MM.1S (cell line): ENCODE measurements at regions not wholly inside any gene's neighbourhood (a gene's known extent, or its start where the extent isn't known, plus 50 kb on each side); places are given as distances from the start of the nearest gene placed in this dataset.

Source experiments
- DNase-seq: peaks from one replicate; pipeline ENCODE4 v3.0.0-alpha.2; 2015
- H2AFZ ChIP-seq: fragments of 300-600 bp; sonication (generic); 2 replicates; pipeline ENCODE4 v1.6.0; 2016; ENCODE audit warnings: antibody characterized with exemption, low read length
- H3F3A ChIP-seq: fragments of 300-600 bp; sonication (generic); 2 replicates; pipeline ENCODE4 v1.6.1; 2016; ENCODE audit warnings: mild to moderate bottlenecking, antibody characterized with exemption, low read length, moderate library complexity, mixed read lengths; ENCODE audit not compliant: insufficient read depth
- H3K27ac ChIP-seq: fragments of 300-600 bp; sonication (generic); 2 replicates; pipeline ENCODE4 v1.5.1; 2016; ENCODE audit warnings: mild to moderate bottlenecking, low read length
- H3K27me3 ChIP-seq: fragments of 300-600 bp; sonication (generic); replicated peaks from 2 replicates; pipeline ENCODE4 v1.6.0; 2016; ENCODE audit warnings: low read length; ENCODE audit not compliant: insufficient read depth
- H3K36me3 ChIP-seq: fragments of 300-600 bp; sonication (generic); replicated peaks from 2 replicates; pipeline ENCODE4 v1.6.1; 2016; ENCODE audit warnings: mild to moderate bottlenecking, low read length, mixed read lengths; ENCODE audit not compliant: insufficient read depth
- H3K4me1 ChIP-seq: fragments of 300-600 bp; sonication (generic); 2 replicates; pipeline ENCODE4 v1.6.1; 2016; ENCODE audit warnings: low read length, mixed read lengths
- H3K4me2 ChIP-seq: fragments of 300-600 bp; sonication (generic); 2 replicates; pipeline ENCODE4 v1.6.0; 2016; ENCODE audit warnings: low read depth, low read length
- H3K4me3 ChIP-seq: fragments of 300-600 bp; sonication (generic); 2 replicates; pipeline ENCODE4 v1.5.1; 2016; ENCODE audit warnings: low read length, mixed read lengths
- H3K79me2 ChIP-seq: fragments of 300-600 bp; sonication (generic); 2 replicates; pipeline ENCODE4 v1.6.1; 2016; ENCODE audit warnings: mixed run types, low read length, mixed read lengths
- H3K9ac ChIP-seq: fragments of 300-600 bp; sonication (generic); 2 replicates; pipeline ENCODE4 v1.6.1; 2016; ENCODE audit warnings: low read length, mixed read lengths
- H3K9me2 ChIP-seq: fragments of 300-600 bp; sonication (generic); replicated peaks from 2 replicates; pipeline ENCODE4 v1.6.1; 2016; ENCODE audit warnings: mild to moderate bottlenecking, low read length, mixed read lengths; ENCODE audit not compliant: insufficient read depth
- H3K9me3 ChIP-seq: fragments of 300-600 bp; sonication (generic); replicated peaks from 2 replicates; pipeline ENCODE4 v1.6.1; 2016; ENCODE audit warnings: mild to moderate bottlenecking, low read length, mixed read lengths; ENCODE audit not compliant: insufficient read depth
- H4K20me1 ChIP-seq: fragments of 300-600 bp; sonication (generic); 2 replicates; pipeline ENCODE4 v1.6.1; 2016; ENCODE audit warnings: mild to moderate bottlenecking, low read length, moderate library complexity, mixed read lengths; ENCODE audit not compliant: insufficient read depth
- CTCF ChIP-seq: fragments of 300-600 bp; sonication (generic); IDR thresholded peaks from 2 replicates; pipeline ENCODE4 v1.5.1; 2016; ENCODE audit warnings: antibody characterized with exemption, low read length, mixed read lengths
- EZH2 ChIP-seq: fragments of 300-600 bp; sonication (generic); optimal IDR thresholded peaks from 2 replicates; pipeline ENCODE3; 2017; ENCODE audit warnings: low read depth, mild to moderate bottlenecking, antibody characterized with exemption, low read length, mixed read lengths
- EZH2phosphoT487 ChIP-seq: fragments of 300-600 bp; sonication (generic); IDR thresholded peaks from 2 replicates; pipeline ENCODE4 v1.6.1; 2018; ENCODE audit warnings: antibody characterized with exemption, low read length

GRCh38 chr18:42611134-42611533 lies 504.4 kb downstream of the RIT2 start:
- Histone ChIP-seq H3K9me3 (no peaks in the 10 kb centered on the region), H3K27ac (no peak overlapping the region)

GRCh38 chr18:42614619-42615293 lies 500.7 kb downstream of the RIT2 start:
- H3K36me3 ChIP-seq = no peaks in the 10 kb centered on the region
- no peak overlapping the region for H3K9ac ChIP-seq
- H3K79me2 ChIP-seq = no peaks in the 10 kb centered on the region
- H3K9me3 ChIP-seq = no peaks in the 10 kb centered on the region
- H3K4me2 ChIP-seq = no peak overlapping the region
- H4K20me1 ChIP-seq = no peaks in the 10 kb centered on the region
- H3K4me1 ChIP-seq = no peaks in the 10 kb centered on the region
- no peaks in the 10 kb centered on the region for H3K9me2 ChIP-seq
- DNase-seq = no peak
- H3K27ac ChIP-seq = no peak overlapping the region
- H2AFZ ChIP-seq = no peak overlapping the region
- no peaks in the 10 kb centered on the region for H3K27me3 ChIP-seq
- H3K4me3 ChIP-seq = no peak overlapping the region
- H3F3A ChIP-seq = no peaks in the 10 kb centered on the region
- no peak for TF ChIP-seq EZH2phosphoT487
- TF ChIP-seq EZH2 = no peak
- no peak for TF ChIP-seq CTCF

More at GRCh38 chr18:42611134-42611533, 504.4 kb downstream of the RIT2 start:
- no peaks in the 10 kb centered on the region for H3K36me3 ChIP-seq
- no peak overlapping the region for H3K9ac ChIP-seq
- H3F3A ChIP-seq = no peaks in the 10 kb centered on the region
- H4K20me1 ChIP-seq = no peaks in the 10 kb centered on the region
- H3K79me2 ChIP-seq = no peaks in the 10 kb centered on the region
- no peaks in the 10 kb centered on the region for H3K9me2 ChIP-seq
- TF ChIP-seq EZH2phosphoT487 (no peak), EZH2 (no peak), CTCF (no peak)
- no peak for DNase-seq
- no peaks in the 10 kb centered on the region for H3K4me1 ChIP-seq
- no peak overlapping the region for H3K4me2 ChIP-seq
- no peaks in the 10 kb centered on the region for H3K27me3 ChIP-seq
- no peak overlapping the region for H2AFZ ChIP-seq
- H3K4me3 ChIP-seq = no peak overlapping the region

GRCh38 chr18:42617221-42617620 lies 498.3 kb downstream of the RIT2 start:
- H3K9me3 ChIP-seq = no peaks in the 10 kb centered on the region
- H3F3A ChIP-seq = no peaks in the 10 kb centered on the region
- no peaks in the 10 kb centered on the region for H3K79me2 ChIP-seq
- no peak overlapping the region for H2AFZ ChIP-seq
- no peak overlapping the region for H3K4me3 ChIP-seq
- no peaks in the 10 kb centered on the region for H4K20me1 ChIP-seq
- H3K9me2 ChIP-seq = no peaks in the 10 kb centered on the region
- no peaks in the 10 kb centered on the region for H3K27me3 ChIP-seq
- DNase-seq = no peak
- H3K9ac ChIP-seq = no peak overlapping the region
- no peak overlapping the region for H3K27ac ChIP-seq
- no peak for TF ChIP-seq EZH2
- TF ChIP-seq CTCF = no peak
- no peak for TF ChIP-seq EZH2phosphoT487
- H3K4me2 ChIP-seq = no peak overlapping the region
- H3K4me1 ChIP-seq = no peaks in the 10 kb centered on the region
- H3K36me3 ChIP-seq = no peaks in the 10 kb centered on the region
